GM18499 (cell line): ENCODE measurements at regions not wholly inside any gene's neighbourhood (a gene's known extent, or its start where the extent isn't known, plus 50 kb on each side); places are given as distances from the start of the nearest gene placed in this dataset.
A peak's percentile ranks its signal among the peaks of the same experiment; 100 is the strongest.

ENCODE experiments used
- ATAC-seq: cut with Tn5 transposase; IDR thresholded peaks from one replicate; pipeline ENCODE4 v1.9.1; 2021; ENCODE audit warnings: moderate number of reproducible peaks; ENCODE audit not compliant: insufficient read depth, unreplicated experiment

- ATAC-seq = no peak
Observed at GRCh38 chr6:137727216-137727765, 139.8 kb upstream of the TNFAIP3 start.

DNA sequence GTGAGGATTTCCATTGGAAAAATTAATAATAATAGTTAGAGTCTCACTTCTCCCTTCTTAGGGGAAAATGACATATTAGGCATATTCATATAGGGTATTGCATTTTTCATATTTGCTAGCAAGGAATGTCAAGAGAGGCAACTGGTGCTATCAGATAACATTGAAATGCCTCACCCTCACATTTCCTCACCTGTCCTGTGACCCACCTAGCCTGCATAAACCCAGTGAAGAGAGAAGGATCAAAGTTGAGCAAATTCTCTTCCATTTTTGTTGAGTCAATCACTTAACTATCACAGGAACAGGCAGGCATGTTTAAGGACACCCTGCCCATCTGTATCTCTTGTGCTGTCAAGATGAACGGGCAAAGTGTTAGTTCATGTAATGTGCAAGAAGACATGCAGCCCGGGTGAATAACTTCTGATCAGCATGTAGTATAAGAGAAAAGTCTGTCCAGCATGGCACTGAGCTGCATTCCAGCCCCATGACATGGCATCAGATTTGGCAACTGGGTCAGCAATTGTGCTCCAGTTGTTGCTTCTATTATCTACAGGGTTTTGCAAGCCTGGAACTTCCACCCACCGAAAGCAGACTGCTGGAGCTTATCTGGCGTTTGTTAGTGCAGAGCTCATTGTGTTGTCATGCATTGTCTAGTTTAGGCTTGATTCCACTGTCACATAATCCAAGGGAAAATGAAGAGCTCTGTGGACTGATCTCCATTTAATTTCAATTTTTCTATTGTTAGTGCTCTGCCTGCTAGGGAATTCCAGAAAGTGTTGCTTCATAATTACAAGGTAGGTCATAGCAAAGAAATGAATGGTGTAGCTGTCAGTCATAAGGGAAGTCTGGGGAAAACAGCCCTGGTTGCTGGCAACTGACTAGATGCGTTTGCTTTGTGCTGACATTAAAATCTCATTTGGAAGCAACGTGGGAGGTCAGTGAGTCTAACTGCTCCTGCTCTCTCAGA lies 138.4 kb upstream of the TNFAIP3 start:
- no peak for ATAC-seq

GRCh38 chr6:137729866-137730629 lies 137.0 kb upstream of the TNFAIP3 start:
- no peak for ATAC-seq

DNA sequence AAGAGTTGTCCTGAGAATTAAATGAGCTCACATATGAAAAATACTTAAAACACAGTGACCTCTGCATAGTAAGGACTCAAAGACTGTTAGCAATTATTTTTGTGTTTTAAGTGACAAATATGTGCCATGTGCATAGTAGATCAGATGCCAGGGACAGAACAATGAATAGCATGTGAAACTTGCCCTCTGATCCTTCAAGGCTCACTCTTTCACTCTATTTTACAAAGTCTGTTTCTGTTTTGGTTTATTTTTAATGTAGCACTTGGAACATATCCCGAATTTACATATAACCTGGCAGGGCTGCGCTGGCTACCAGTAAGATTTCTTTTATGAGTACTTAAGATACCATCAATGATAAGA lies 135.5 kb upstream of the TNFAIP3 start:
- no peak for ATAC-seq

DNA sequence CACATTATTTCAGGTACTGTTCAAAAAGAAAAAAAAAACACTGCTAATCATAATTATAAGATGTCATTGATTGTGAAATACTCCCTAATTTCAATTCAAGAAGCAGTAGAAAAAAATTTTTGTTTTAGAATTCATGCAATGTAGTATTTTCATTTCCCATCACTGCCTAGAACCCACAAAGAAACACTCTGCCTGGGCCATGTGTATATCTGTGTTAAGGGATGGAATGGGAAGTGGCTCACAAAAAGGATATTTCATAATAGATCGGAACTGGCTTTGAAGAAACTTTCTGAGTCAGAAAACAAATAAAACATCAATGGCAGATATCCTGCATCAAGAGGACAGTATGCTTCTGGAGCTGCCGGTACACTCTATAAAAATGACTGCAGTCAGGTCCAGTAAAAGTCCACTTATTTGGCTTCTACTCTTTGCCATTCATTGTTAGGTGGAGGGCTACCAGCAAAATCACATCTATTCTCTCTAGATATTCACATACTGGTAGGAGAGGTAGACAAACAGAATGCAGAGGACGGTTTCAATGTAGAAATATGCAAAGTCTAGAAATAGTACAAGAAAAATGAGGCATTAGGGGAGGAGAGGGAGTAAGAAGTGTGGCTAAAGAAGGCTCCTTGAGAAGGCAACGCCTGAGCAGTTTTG lies 135.0 kb upstream of the TNFAIP3 start:
- ATAC-seq = no peak

GRCh38 chr6:137733372-137733771 lies 133.7 kb upstream of the TNFAIP3 start:
- ATAC-seq = no peak

GRCh38 chr6:137734005-137734874 lies 132.8 kb upstream of the TNFAIP3 start:
- no peak for ATAC-seq

DNA sequence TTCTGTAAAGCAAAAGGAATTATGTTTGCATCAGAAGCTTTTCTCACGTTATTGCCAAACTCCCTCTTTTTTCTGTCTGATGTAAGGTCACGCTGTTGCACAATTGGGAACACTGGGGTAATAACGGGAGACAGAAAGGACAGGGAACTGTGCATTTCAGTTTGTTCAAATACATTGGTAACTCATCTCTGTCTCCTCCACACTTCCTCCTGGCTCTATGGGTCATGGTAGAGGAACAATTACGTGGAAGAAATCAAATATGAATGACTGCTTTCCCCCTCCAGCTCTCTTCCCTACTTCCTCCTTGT lies 132.2 kb upstream of the TNFAIP3 start:
- no peak for ATAC-seq

- peak; percentile 48 for ATAC-seq
Observed at GRCh38 chr6:137736048-137736818, 130.8 kb upstream of the TNFAIP3 start.

DNA sequence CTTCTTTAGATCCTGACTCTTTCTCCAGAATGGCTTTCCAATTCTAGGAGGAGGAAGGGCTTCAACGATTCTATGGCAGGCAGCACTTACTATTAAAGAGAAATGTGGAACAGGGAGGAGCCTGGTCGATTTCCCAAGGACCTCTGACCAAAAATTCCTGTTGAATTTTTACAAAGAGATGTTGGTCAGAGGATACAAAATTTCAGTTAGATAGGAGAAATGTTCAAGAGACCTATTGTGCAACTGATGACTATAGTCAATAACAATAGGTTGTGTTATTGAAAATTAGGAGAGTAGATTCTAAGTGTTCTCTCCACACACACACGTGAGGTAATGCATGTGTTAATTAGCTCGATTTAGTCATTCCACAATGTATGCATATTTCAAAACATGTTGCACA lies 130.1 kb upstream of the TNFAIP3 start:
- no peak for ATAC-seq

DNA sequence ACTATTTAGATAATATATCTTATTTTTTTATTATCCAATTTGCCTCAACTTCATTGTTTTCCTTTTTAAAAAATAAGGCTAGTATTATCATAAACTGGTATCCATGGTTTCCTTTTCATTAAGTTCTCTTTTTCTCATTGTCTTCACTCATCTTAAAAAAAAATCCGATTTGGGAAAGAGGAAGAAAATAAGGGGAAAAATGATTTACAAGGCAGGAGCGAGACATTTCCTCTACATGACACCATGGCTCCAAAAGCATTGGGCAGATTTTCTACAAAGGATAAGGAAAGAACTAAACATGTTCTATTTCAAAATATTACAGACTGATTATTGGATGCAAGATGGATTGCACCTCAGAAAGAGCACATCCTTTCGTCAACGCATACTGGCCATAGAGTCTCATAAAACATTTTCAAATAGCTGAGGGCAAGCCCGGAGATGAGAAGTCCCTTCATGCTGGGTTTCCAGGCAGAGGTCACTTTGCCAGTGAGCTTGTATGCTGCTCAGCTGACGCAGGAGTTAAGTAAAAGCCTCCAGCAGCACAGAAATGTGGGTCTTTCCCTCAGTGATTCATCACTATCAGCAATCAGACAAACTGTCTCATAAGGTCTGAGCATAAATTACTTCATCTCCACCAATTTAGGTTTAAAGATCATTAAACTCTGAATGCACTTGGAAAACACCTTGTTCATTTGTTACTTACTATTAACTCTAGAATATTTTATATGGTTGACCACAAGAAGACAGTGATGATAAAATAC lies 129.0 kb upstream of the TNFAIP3 start:
- ATAC-seq = no peak

DNA sequence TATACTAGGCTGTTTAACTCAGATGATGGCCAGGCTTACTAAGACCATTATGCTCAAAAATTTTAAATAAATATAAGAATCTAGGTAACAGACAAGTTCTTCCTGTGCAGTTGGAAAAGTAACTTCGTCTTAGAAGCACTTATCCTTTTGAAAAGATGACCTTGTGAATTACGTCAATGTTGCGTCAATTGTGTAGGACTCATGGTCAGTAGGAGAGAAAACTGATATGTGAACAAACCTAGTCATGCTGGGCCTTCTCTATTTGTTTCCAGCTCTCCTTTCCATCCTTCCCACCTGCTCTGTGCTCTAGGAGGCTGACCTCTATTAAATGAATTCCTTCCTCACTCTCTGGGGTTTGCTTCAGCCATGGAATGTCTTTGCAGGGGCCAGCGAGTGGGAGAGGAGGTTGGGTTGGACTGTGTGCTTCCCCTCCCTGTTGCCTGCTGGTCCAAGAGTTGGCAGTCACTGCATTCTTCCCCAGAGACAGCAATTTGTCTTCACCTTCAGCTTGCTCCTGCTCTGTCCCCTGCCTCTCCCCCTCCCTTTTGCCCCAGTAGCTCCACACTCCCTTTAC lies 128.0 kb upstream of the TNFAIP3 start:
- ATAC-seq = no peak

- no peak for ATAC-seq
Observed at GRCh38 chr6:137739544-137739943, 127.5 kb upstream of the TNFAIP3 start.

GRCh38 chr6:137740091-137740755 lies 126.8 kb upstream of the TNFAIP3 start:
- no peak for ATAC-seq

DNA sequence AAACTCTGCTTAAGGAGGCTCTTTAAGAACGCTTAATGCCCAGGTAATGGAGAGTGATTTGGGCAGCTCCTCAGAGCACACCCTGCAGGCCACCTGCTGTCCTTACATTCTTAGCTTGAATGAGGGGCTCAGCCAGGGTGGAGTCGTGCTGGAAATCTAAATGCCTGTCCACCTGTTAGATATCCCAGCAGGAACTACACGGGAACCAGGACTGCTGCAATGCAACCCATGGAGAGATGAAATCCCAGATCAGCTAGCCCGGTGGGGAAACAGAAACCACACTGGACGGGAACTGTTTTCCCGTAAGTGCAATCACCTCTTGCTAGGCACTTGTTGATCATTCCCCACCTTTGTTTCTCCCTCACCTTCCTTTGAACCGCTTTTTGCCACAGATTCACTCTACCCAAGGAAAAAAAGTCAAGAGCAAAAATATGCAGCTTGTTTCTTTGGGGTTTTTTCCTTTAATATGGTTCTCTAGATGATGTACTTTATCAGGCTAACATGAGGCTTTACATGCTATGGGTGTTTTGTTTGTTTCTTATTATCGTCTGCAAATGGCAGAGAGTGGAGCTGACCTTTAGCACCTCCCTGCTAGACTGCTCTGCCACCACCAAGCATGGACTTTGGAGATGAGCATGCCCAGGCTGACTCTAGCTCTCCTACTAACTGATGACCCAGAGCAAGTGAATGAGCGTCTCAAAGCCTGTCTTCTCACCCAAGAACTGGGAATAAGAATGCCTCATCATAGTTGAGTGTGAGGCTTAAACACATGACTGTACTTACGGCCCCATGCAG lies 125.9 kb upstream of the TNFAIP3 start:
- no peak for ATAC-seq

DNA sequence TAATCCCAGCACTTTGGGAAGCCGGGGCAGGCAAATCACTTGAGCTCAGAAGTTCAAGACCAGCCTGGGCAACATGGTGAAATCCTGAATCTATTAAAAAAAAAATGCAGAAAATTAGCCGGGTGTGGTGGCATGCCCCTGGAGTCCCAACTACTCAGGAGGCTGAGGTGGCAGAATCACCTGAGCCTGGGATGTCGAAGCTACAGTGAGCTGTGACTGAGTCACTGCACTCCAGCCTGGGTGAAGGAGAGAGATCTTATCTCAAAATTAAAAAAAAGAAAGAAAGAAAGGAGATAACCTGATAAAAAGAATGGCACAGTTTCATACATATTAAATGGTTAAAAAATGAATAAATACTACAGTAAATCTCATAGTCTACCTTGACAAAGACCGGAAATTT lies 123.6 kb upstream of the TNFAIP3 start:
- ATAC-seq = no peak

GRCh38 chr6:137744877-137745276 lies 122.2 kb upstream of the TNFAIP3 start:
- ATAC-seq = no peak
